ENCODE measurements at regions not wholly inside any gene's neighbourhood (a gene's known extent, or its start where the extent isn't known, plus 50 kb on each side); places are given as distances from the start of the nearest gene placed in this dataset.

DNA sequence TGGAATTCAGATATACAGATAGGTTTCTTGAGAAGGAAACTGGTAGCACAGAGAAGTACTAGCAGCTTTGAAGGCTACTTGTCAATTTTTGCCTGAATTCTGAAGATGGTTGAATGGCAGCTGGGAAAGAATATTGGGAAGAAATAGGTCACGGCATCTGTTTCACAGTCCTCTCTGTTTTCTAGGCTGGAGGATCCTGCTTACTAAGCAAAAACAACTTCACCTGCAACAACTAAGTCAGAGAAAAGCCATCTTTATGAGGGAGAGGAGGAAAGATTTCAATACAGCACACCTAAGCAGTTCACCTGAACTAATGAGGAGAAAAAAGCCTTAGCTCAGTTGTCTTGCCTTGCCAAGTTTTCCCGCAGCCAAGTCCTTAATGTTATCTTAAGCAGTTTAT is 975.5 kb upstream of the EPHA7 start:
- TF ChIP-seq, protein P1, sequence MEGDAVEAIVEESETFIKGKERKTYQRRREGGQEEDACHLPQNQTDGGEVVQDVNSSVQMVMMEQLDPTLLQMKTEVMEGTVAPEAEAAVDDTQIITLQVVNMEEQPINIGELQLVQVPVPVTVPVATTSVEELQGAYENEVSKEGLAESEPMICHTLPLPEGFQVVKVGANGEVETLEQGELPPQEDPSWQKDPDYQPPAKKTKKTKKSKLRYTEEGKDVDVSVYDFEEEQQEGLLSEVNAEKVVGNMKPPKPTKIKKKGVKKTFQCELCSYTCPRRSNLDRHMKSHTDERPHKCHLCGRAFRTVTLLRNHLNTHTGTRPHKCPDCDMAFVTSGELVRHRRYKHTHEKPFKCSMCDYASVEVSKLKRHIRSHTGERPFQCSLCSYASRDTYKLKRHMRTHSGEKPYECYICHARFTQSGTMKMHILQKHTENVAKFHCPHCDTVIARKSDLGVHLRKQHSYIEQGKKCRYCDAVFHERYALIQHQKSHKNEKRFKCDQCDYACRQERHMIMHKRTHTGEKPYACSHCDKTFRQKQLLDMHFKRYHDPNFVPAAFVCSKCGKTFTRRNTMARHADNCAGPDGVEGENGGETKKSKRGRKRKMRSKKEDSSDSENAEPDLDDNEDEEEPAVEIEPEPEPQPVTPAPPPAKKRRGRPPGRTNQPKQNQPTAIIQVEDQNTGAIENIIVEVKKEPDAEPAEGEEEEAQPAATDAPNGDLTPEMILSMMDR (IDR thresholded peaks at IDR 0.05): no peak
- TF ChIP-seq, protein P2, sequence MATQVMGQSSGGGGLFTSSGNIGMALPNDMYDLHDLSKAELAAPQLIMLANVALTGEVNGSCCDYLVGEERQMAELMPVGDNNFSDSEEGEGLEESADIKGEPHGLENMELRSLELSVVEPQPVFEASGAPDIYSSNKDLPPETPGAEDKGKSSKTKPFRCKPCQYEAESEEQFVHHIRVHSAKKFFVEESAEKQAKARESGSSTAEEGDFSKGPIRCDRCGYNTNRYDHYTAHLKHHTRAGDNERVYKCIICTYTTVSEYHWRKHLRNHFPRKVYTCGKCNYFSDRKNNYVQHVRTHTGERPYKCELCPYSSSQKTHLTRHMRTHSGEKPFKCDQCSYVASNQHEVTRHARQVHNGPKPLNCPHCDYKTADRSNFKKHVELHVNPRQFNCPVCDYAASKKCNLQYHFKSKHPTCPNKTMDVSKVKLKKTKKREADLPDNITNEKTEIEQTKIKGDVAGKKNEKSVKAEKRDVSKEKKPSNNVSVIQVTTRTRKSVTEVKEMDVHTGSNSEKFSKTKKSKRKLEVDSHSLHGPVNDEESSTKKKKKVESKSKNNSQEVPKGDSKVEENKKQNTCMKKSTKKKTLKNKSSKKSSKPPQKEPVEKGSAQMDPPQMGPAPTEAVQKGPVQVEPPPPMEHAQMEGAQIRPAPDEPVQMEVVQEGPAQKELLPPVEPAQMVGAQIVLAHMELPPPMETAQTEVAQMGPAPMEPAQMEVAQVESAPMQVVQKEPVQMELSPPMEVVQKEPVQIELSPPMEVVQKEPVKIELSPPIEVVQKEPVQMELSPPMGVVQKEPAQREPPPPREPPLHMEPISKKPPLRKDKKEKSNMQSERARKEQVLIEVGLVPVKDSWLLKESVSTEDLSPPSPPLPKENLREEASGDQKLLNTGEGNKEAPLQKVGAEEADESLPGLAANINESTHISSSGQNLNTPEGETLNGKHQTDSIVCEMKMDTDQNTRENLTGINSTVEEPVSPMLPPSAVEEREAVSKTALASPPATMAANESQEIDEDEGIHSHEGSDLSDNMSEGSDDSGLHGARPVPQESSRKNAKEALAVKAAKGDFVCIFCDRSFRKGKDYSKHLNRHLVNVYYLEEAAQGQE (IDR thresholded peaks at IDR 0.05; ENCODE audit: insufficient read depth in 1 of 2, low read depth in 2 of 2, low read length in 1 of 2): no peak
